HEK293T (cell line): ENCODE measurements at regions not wholly inside any gene's neighbourhood (a gene's known extent, or its start where the extent isn't known, plus 50 kb on each side); places are given as distances from the start of the nearest gene placed in this dataset.
"Not testable (repeated sequence)": the region's sequence is repeated elsewhere in the genome, so short reads cannot be mapped to it uniquely, and the experiment has no call there.

Experiments
- CTCF ChIA-PET: fragments of 350-600 bp; formaldehyde crosslinking; extraction: SDS; loops from one replicate; lab custom pipeline; 2021; ENCODE audit warnings: antibody characterized with exemption, inconsistent platforms; lab: Yijun Ruan, JAX
- POLR2A ChIA-PET: fragments of 350-600 bp; formaldehyde crosslinking; extraction: SDS; loops from one replicate; lab custom pipeline; 2020; ENCODE audit warnings: antibody characterized with exemption, inconsistent platforms; lab: Yijun Ruan, JAX
- DNase-seq: peaks from one replicate; pipeline ENCODE4 v3.0.0; 2012; ENCODE audit warnings: mixed read lengths; ENCODE audit errors: extremely low spot score
- ARNT ChIP-seq: fragments of 450-650 bp; IDR thresholded peaks from 2 replicates; pipeline ENCODE4 v1.6.1; 2017; ENCODE audit warnings: mild to moderate bottlenecking
- BHLHE40 ChIP-seq: fragments of 450-650 bp; IDR thresholded peaks from 2 replicates; pipeline ENCODE4 v1.6.1; 2016; ENCODE audit warnings: mild to moderate bottlenecking, moderate library complexity, borderline replicate concordance
- CTBP1 ChIP-seq: fragments of 450-650 bp; IDR thresholded peaks from 2 replicates; pipeline ENCODE4 v1.6.1; 2016; ENCODE audit warnings: borderline replicate concordance
- ELF4 ChIP-seq: fragments of 450-650 bp; IDR thresholded peaks from 2 replicates; pipeline ENCODE4 v1.6.1; 2017; ENCODE audit warnings: antibody characterized with exemption
- FOXA1 ChIP-seq: fragments of 450-650 bp; IDR thresholded peaks from 2 replicates; pipeline ENCODE4 v1.6.1; 2016; ENCODE audit warnings: mild to moderate bottlenecking
- FOXK2 ChIP-seq: fragments of 450-650 bp; IDR thresholded peaks from 2 replicates; pipeline ENCODE4 v1.6.1; 2016; ENCODE audit warnings: mild to moderate bottlenecking
- FOXM1 ChIP-seq: fragments of 450-650 bp; IDR thresholded peaks from 2 replicates; pipeline ENCODE4 v1.6.1; 2017; ENCODE audit warnings: mild to moderate bottlenecking, borderline replicate concordance
- HDGF ChIP-seq: fragments of 450-650 bp; IDR thresholded peaks from 2 replicates; pipeline ENCODE4 v1.6.1; 2017; ENCODE audit warnings: antibody characterized with exemption, borderline replicate concordance
- L3MBTL2 ChIP-seq: fragments of 450-650 bp; conservative IDR thresholded peaks from 2 replicates; pipeline ENCODE4 v1.6.1; 2016; ENCODE audit warnings: mild to moderate bottlenecking
- LEF1 ChIP-seq: fragments of 450-650 bp; IDR thresholded peaks from 2 replicates; pipeline ENCODE4 v1.6.1; 2017; ENCODE audit warnings: mild to moderate bottlenecking, borderline replicate concordance
- NFRKB ChIP-seq: fragments of 450-650 bp; IDR thresholded peaks from 2 replicates; pipeline ENCODE4 v1.6.1; 2016; ENCODE audit warnings: mild to moderate bottlenecking, moderate library complexity
- SP1 ChIP-seq: fragments of 450-650 bp; IDR thresholded peaks from 2 replicates; pipeline ENCODE4 v1.6.1; 2017
- SUZ12 ChIP-seq: fragments of 450-650 bp; IDR thresholded peaks from 2 replicates; pipeline ENCODE4 v1.6.1; 2016; ENCODE audit warnings: mild to moderate bottlenecking
- TARDBP ChIP-seq: fragments of 450-650 bp; IDR thresholded peaks from 2 replicates; pipeline ENCODE4 v1.6.1; 2016
- ZNF384 ChIP-seq: fragments of 450-650 bp; IDR thresholded peaks from 2 replicates; pipeline ENCODE4 v1.6.1; 2016
- TF ChIP-seq, protein P1 (sequence below): fragments of 450-650 bp; IDR thresholded peaks from 2 replicates; pipeline ENCODE4 v1.6.1; 2016

DNA sequence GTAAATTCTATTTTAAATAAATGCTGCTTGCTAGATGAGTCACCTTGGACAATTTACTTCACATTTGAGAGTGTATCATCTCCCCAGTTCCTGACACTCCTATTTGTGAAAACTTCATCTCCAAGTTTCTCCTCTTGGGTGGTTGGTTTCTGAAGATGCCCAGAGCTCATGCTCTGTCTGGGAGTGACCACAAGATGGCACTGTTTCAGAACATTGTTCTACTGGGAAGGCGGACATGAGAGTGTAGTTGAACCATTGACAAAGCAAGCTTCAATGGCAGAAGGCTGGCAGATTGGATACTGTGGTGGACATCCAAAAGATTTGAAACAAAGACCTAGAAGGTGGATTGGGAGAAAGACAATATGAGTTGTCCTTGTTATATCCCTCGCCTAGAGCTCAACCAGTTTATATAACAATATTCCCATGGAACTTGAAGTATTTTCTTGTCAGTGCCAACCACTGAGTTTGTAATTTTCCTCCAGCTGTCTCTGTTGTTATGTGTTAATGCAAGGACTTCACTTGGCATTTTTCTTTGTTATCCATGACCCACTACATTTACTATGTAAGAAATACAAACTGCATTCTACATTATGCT, 234.3 kb upstream of the ANKH start:
- TF ChIP-seq ARNT, result no peak
- TF ChIP-seq HDGF, result no peak
- TF ChIP-seq FOXK2, result no peak
- no peak for TF ChIP-seq TARDBP
- no peak for TF ChIP-seq ELF4
- TF ChIP-seq, protein P1, sequence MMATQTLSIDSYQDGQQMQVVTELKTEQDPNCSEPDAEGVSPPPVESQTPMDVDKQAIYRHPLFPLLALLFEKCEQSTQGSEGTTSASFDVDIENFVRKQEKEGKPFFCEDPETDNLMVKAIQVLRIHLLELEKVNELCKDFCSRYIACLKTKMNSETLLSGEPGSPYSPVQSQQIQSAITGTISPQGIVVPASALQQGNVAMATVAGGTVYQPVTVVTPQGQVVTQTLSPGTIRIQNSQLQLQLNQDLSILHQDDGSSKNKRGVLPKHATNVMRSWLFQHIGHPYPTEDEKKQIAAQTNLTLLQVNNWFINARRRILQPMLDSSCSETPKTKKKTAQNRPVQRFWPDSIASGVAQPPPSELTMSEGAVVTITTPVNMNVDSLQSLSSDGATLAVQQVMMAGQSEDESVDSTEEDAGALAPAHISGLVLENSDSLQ, result no peak
- TF ChIP-seq FOXA1, result no peak
- TF ChIP-seq NFRKB, result no peak
- no peak for TF ChIP-seq SP1
- DNase-seq, result peak; percentile 61
- POLR2A ChIA-PET, result no interaction called here
- CTCF ChIA-PET, result interaction anchor here (0.5 to 2.0 kb wide), 5 partner anchors 8 to 719 kb away, joined by 3 to 7 read pairs (median 3); no protein-coding TSS in a partner anchor

DNA sequence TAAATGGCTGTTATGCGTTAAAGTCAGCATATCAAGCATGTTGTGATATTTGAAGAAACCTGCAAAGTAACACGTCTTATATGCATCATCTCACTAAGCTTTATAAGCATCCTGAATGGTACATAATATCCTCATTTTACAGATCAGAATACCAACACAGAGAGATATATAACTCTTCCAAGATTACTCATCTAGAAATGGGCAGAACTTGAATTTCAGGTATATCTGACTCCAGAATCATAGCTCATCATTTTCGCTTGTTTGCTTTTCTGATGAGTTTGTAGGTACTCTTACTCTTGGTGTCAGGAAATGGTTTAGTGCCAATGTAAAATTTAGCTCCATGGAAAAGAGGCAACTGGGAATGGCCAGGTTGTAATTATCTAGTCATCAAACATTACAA, 232.3 kb upstream of the ANKH start:
- POLR2A ChIA-PET, result interaction anchor here (1.0 kb wide), 1 partner anchor 891 kb away, joined by 3 read pairs; no protein-coding TSS in a partner anchor
- no peak for DNase-seq
- CTCF ChIA-PET, result interaction anchor here (0.6 to 1.0 kb wide), 2 partner anchors 62 to 721 kb away, joined by 3 to 4 read pairs; no protein-coding TSS in a partner anchor
- TF ChIP-seq CTBP1, result no peak
- TF ChIP-seq, protein P1, result no peak
- no peak for TF ChIP-seq ARNT
- TF ChIP-seq SUZ12, result no peak
- no peak for TF ChIP-seq ZNF384
- no peak for TF ChIP-seq FOXM1
- TF ChIP-seq FOXA1, result no peak
- no peak for TF ChIP-seq HDGF
- TF ChIP-seq FOXK2, result no peak
- no peak for TF ChIP-seq NFRKB
- TF ChIP-seq LEF1, result no peak
- no peak for TF ChIP-seq TARDBP
- no peak for TF ChIP-seq L3MBTL2
- no peak for TF ChIP-seq ELF4
- TF ChIP-seq BHLHE40, result no peak
- no peak for TF ChIP-seq SP1

DNA sequence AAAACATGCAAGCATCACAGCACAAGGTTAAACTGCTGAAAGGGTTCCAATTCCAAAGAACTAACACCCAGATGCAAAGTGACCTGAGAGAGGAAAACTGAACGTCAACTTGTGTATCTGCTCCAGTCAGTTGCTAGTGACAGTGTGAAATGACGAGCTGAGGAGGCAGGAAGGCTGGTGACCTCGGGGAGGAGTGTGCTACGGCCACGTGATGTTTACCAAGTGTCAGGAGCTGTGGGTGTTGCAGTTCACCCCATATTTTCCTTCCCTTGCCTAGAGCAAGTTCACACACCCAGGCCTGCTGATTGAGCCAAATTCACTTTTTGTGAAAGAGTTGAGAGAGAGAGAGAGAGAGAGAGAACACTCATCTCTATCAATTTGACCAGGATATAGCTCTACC, 231.6 kb upstream of the ANKH start:
- ChIA-PET POLR2A (no interaction called here), CTCF (interaction anchor here (0.7 kb wide), 1 partner anchor 11 kb away, joined by 3 read pairs; no protein-coding TSS in a partner anchor)
- DNase-seq, result no peak
- TF ChIP-seq LEF1 (no peak), ARNT (no peak), ELF4 (no peak), HDGF (no peak), FOXK2 (no peak), FOXA1 (no peak)
- TF ChIP-seq, protein P1, result no peak

DNA sequence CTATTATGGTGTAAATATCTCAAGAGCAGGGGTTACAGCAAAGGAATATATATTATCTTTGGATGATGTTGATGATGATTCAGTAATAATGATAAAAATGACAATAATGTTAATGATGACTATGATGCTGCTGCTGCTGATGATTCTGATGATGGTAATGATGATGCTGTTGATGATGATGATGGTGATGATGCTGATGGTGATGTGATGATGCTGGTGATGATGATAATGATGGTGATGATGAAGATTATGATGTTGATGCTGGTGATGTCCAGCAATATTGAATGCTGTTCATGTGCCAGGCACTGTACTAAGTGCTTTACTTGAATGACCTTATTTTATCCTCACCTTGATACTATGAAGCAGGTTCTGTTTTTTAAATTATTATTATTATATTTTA, 226.0 kb upstream of the ANKH start:
- POLR2A ChIA-PET, result no interaction called here
- TF ChIP-seq SUZ12 (no peak), LEF1 (no peak), ARNT (no peak), SP1 (no peak), BHLHE40 (no peak), NFRKB (no peak), ELF4 (no peak), L3MBTL2 (no peak), CTBP1 (no peak), TARDBP (no peak), FOXA1 (no peak), FOXM1 (no peak), ZNF384 (no peak), FOXK2 (no peak), HDGF (no peak)
- TF ChIP-seq, protein P1, result no peak
- CTCF ChIA-PET, result no interaction called here
- DNase-seq, result no peak

DNA sequence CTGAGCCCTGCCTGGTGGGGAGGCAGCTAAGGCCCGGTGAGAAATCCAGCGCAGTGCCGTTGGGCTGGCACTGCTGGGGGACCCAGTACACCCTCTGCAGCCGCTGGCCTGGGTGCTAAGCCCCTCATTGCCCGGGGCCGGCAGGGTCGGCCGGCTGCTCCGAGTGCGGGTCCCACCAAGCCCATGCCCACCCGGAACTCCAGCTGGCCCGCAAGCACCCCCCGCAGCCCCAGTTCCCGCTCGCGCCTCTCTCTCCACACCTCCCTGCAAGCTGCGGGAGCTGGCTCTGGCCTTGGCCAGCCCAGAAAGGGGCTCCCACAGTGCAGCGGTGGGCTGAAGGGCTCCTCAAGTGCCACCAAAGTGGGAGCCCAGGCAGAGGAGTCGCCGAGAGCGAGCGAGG, 225.1 kb upstream of the ANKH start:
- CTCF ChIA-PET, DNase-seq, POLR2A ChIA-PET: not testable (repeated sequence)

DNA sequence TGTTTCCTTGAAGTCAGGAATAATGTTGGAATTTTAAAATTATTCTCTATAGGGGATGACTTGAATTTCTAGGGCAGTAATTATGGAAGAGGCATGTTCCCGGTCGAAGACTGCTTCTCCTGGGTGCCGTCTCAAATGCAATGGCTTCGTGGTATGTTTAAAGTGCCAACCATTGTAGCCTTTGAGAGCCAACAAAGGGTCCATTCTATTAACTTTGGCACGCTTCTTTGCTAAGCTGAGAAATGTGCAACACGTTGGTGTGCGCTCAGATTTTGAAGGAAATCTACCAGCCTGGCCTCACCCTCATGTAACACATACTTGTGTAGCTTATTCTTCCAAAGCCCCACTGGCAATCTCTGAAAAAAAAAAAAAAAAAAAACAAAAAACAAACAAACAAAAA, 221.2 kb upstream of the ANKH start:
- TF ChIP-seq TARDBP (no peak), BHLHE40 (no peak), ELF4 (no peak), ZNF384 (no peak)
- no peak for DNase-seq
- POLR2A ChIA-PET, result no interaction called here

More for the DNA sequence above, 221.2 kb upstream of the ANKH start:
- CTCF ChIA-PET, result interaction anchor here (0.6 kb wide), 1 partner anchor 412 kb away, joined by 4 read pairs; no protein-coding TSS in a partner anchor
